NCI-H748 (cell line): ENCODE measurements at regions not wholly inside any gene's neighbourhood (a gene's known extent, or its start where the extent isn't known, plus 50 kb on each side); places are given as distances from the start of the nearest gene placed in this dataset.

ENCODE experiments used
- DNase-seq: peaks from one replicate; lab custom pipeline; 2025; ENCODE audit not compliant: unreplicated experiment; lab: John Stamatoyannopoulos, UW

- no peak for DNase-seq
These were observed 52.8 kb upstream of the SV2C start for GRCh38 chr5:76030343-76030742.

GRCh38 chr5:76029739-76030138, 53.4 kb upstream of the SV2C start:
- DNase-seq, result no peak

GRCh38 chr5:76025790-76026189, 57.4 kb upstream of the SV2C start:
- DNase-seq, result no peak

- DNase-seq, result no peak
These were observed 58.1 kb upstream of the SV2C start for GRCh38 chr5:76025069-76025468.

- DNase-seq, result no peak
These were observed 60.6 kb upstream of the SV2C start for GRCh38 chr5:76022611-76023010.

- no peak for DNase-seq
These were observed 61.1 kb upstream of the SV2C start for GRCh38 chr5:76021936-76022584.

GRCh38 chr5:76016258-76016657, 66.9 kb upstream of the SV2C start:
- no peak for DNase-seq

GRCh38 chr5:76014005-76014404, 69.2 kb upstream of the SV2C start:
- no peak for DNase-seq

GRCh38 chr5:76007904-76008303, 75.3 kb upstream of the SV2C start:
- no peak for DNase-seq

- no peak for DNase-seq
These were observed 82.6 kb upstream of the SV2C start for GRCh38 chr5:76000582-76000981.

- no peak for DNase-seq
These were observed 89.3 kb upstream of the SV2C start for GRCh38 chr5:75993643-75994520.

GRCh38 chr5:75993183-75993582, 90.0 kb upstream of the SV2C start:
- no peak for DNase-seq

GRCh38 chr5:75992753-75993152, 90.4 kb upstream of the SV2C start:
- DNase-seq, result no peak

GRCh38 chr5:75985077-75985476, 98.1 kb upstream of the SV2C start:
- DNase-seq, result no peak

- no peak for DNase-seq
These were observed 107.7 kb upstream of the SV2C start for GRCh38 chr5:75975496-75975895.

- no peak for DNase-seq
These were observed 117.9 kb upstream of the SV2C start for GRCh38 chr5:75965292-75965691.

- DNase-seq, result no peak
These were observed 119.2 kb upstream of the SV2C start for GRCh38 chr5:75964008-75964407.

- DNase-seq, result no peak
These were observed 119.6 kb upstream of the SV2C start for GRCh38 chr5:75963554-75963953.

GRCh38 chr5:75961818-75962217, 121.4 kb upstream of the SV2C start:
- DNase-seq, result no peak

GRCh38 chr5:75960129-75960528, 123.1 kb upstream of the SV2C start:
- DNase-seq, result no peak

- no peak for DNase-seq
These were observed 130.2 kb upstream of the SV2C start for GRCh38 chr5:75952963-75953362.

- no peak for DNase-seq
These were observed 130.9 kb upstream of the SV2C start for GRCh38 chr5:75952291-75952690.

- no peak for DNase-seq
These were observed 131.5 kb upstream of the SV2C start for GRCh38 chr5:75951716-75952115.
